Activated CD8-positive, alpha-beta T cell treated with anti-CD3 and anti-CD28 coated beads for 36 hours (primary cell): ENCODE measurements at regions not wholly inside any gene's neighbourhood (a gene's known extent, or its start where the extent isn't known, plus 50 kb on each side); places are given as distances from the start of the nearest gene placed in this dataset.

Experiments
- ATAC-seq: fragments of 200-7000 bp; cut with Tn5 transposase; one replicate; pipeline ENCODE4 v1.10.0; 2021; ENCODE audit warnings: mild to moderate bottlenecking, moderate library complexity
- CTCF ChIA-PET: fragments of 350-600 bp; sonication (Branson Sonifier 250); formaldehyde crosslinking; loops from one replicate; lab custom pipeline; 2021; ENCODE audit warnings: antibody characterized with exemption; lab: Charles Lee
- POLR2A ChIA-PET: fragments of 350-600 bp; sonication (Branson Sonifier 250); formaldehyde crosslinking; loops from one replicate; lab custom pipeline; 2021; ENCODE audit warnings: antibody characterized with exemption; lab: Charles Lee
- DNase-seq: peaks from one replicate; pipeline ENCODE4 v3.0.0-alpha.2; 2020
- H3K27ac Mint-ChIP-seq: one replicate; pipeline ENCODE4 v1.8.0; 2021; ENCODE audit warnings: mild to moderate bottlenecking, mixed read lengths
- H3K27me3 Mint-ChIP-seq: one replicate; pipeline ENCODE4 v1.8.0; 2021; ENCODE audit warnings: mixed read lengths
- H3K36me3 Mint-ChIP-seq: one replicate; pipeline ENCODE4 v1.8.0; 2021; ENCODE audit warnings: low read depth, mixed read lengths
- H3K4me1 Mint-ChIP-seq: one replicate; pipeline ENCODE4 v1.8.0; 2021; ENCODE audit warnings: low read depth, mixed read lengths
- H3K4me3 Mint-ChIP-seq: one replicate; pipeline ENCODE4 v1.8.0; 2021; ENCODE audit warnings: mild to moderate bottlenecking, moderate library complexity, mixed read lengths
- H3K9me3 Mint-ChIP-seq: one replicate; pipeline ENCODE4 v1.8.0; 2021; ENCODE audit warnings: mixed read lengths
- intact Hi-C: fragments of 100-400 bp; cut with micrococcal nuclease; formaldehyde crosslinking; loops from one replicate; pipeline ENCODE4 v1.10.0; 2022
- TF ChIP-seq, protein P1 (sequence below): fragments of 200-600 bp; IDR thresholded peaks from one replicate; pipeline ENCODE4 v1.8.0; 2022; ENCODE audit warnings: antibody characterized with exemption, mild to moderate bottlenecking

DNA sequence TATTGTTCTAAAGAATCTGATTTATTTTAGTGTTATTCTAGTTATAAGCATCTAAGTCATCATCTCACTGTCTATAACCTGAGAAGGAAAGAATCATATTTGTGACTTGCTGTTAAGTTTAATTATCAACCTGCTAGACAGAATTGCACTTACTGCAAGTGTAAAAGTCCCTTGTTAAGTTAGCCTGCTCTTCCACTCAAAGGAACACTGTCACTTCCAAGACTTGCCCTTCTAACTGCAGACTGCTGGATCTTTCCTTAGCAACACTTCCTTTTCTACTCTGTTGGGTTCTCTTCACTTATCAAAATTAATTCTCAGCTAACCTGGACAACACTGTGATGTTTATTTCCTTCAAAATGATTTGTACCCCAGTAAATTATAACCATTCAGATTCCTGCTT, 323.2 kb upstream of the TFPI start:
- intact Hi-C loops: no loop called here
- ChIA-PET POLR2A (no interaction called here), CTCF (no interaction called here)
- Mint-ChIP-seq H3K36me3 (no peaks in the 10 kb centered on the region), H3K4me3 (no peak overlapping the region), H3K27me3 (no peaks in the 10 kb centered on the region), H3K4me1 (no peaks in the 10 kb centered on the region), H3K27ac (no peak overlapping the region), H3K9me3 (peaks cover 1% of the 10 kb centered on the region)
- ATAC-seq: no peak
- TF ChIP-seq, protein P1, sequence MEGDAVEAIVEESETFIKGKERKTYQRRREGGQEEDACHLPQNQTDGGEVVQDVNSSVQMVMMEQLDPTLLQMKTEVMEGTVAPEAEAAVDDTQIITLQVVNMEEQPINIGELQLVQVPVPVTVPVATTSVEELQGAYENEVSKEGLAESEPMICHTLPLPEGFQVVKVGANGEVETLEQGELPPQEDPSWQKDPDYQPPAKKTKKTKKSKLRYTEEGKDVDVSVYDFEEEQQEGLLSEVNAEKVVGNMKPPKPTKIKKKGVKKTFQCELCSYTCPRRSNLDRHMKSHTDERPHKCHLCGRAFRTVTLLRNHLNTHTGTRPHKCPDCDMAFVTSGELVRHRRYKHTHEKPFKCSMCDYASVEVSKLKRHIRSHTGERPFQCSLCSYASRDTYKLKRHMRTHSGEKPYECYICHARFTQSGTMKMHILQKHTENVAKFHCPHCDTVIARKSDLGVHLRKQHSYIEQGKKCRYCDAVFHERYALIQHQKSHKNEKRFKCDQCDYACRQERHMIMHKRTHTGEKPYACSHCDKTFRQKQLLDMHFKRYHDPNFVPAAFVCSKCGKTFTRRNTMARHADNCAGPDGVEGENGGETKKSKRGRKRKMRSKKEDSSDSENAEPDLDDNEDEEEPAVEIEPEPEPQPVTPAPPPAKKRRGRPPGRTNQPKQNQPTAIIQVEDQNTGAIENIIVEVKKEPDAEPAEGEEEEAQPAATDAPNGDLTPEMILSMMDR: no peak
- DNase-seq: no peak

DNA sequence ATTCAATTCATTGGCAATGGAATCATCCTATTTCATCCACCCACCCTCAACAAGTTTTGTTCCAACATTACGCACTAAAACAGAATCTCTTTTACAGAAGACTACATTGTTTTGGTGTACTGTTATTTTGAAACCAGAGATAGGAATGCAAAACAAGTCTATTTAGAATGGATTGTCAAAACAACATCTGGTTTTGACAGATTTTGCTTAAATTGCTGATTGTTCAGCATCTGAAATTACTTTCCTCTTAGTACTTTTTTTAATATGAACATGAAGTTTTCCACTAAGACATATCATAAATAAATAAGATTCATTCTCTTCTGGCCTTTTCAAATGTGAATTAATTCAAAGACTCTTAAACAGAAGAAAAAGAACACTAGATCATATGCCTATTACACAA, 323.9 kb upstream of the TFPI start:
- POLR2A ChIA-PET: no interaction called here
- CTCF ChIA-PET: no interaction called here
- no peaks in the 10 kb centered on the region for H3K4me1 Mint-ChIP-seq
- H3K36me3 Mint-ChIP-seq: no peaks in the 10 kb centered on the region
- TF ChIP-seq, protein P1: no peak
- DNase-seq (no peak), ATAC-seq (no peak)
- no peak overlapping the region for H3K27ac Mint-ChIP-seq
- no peak overlapping the region for H3K4me3 Mint-ChIP-seq
- no peaks in the 10 kb centered on the region for H3K27me3 Mint-ChIP-seq
- intact Hi-C loops: no loop called here
- peaks cover 1% of the 10 kb centered on the region for H3K9me3 Mint-ChIP-seq

DNA sequence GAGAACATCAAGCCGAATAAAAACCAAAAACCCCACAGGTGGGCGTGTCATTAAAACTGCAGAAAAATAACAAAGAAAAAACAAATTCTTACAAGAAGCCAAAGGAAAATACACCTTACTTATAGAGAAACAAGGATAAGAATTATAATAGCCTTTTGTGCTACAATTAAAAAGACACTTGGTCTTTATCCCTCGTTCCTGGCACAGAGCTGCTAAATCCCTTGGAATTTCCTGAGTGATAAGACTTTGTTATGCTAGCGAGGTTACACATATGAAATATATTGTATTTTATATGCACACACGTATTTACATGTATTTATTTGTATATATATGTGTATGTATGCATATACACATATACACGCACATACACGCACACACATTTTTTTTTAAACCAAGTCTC, 325.3 kb upstream of the TFPI start:
- ATAC-seq: no peak
- Mint-ChIP-seq H3K27me3 (no peaks in the 10 kb centered on the region), H3K9me3 (peaks cover 1% of the 10 kb centered on the region), H3K36me3 (no peaks in the 10 kb centered on the region), H3K27ac (no peak overlapping the region), H3K4me1 (no peaks in the 10 kb centered on the region), H3K4me3 (no peak overlapping the region)
- TF ChIP-seq, protein P1: no peak
- intact Hi-C loops: no loop called here
- ChIA-PET POLR2A (no interaction called here), CTCF (no interaction called here)
- DNase-seq: no peak

DNA sequence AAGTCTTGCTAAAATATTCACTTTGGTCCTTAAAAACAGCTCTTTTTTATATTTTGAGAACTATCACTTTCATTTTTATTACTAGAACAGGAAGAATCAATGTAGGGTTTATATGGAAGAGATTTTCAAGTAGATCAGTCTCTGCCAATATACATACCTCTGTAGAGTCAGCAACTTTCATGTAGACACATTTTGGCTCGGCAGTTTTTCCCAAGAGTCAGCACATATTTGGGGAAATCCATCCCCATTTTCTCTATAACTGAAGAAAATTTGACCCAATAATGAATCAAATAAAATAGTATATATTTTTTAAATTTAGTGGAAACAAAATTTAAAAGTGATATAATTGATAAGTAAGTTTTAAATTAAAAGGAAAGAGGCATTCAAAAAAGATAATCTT, 329.8 kb upstream of the TFPI start:
- no peak overlapping the region for H3K27ac Mint-ChIP-seq
- no peaks in the 10 kb centered on the region for H3K4me1 Mint-ChIP-seq
- DNase-seq (no peak), ATAC-seq (no peak)
- no peaks in the 10 kb centered on the region for H3K9me3 Mint-ChIP-seq
- POLR2A ChIA-PET: no interaction called here
- CTCF ChIA-PET: no interaction called here
- no peaks in the 10 kb centered on the region for H3K36me3 Mint-ChIP-seq
- TF ChIP-seq, protein P1: no peak
- intact Hi-C loops: no loop called here
- no peak overlapping the region for H3K4me3 Mint-ChIP-seq
- H3K27me3 Mint-ChIP-seq: peaks cover 2% of the 10 kb centered on the region

DNA sequence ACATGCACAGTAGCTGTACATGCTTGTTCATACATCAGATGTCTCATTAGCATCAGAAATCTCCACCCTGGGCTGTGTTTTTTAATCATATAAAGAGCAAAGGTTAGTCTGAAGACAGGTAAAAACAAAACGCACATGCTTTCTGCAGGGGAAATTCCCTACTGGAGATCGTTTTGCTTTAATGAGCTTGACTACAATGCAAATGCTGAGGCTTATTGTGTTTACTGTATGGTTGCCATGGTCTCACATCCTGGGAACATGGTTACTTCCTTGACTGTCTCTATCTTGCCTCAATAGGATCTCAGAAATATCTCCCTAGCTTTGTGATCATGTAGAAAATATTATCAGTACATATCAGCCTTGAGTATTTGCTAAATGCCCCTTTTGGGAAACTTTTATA, 336.5 kb upstream of the TFPI start:
- TF ChIP-seq, protein P1: no peak
- H3K27me3 Mint-ChIP-seq: peaks cover 2% of the 10 kb centered on the region
- CTCF ChIA-PET: no interaction called here
- no peak for ATAC-seq
- H3K27ac Mint-ChIP-seq: no peak overlapping the region
- no peaks in the 10 kb centered on the region for H3K36me3 Mint-ChIP-seq
- no peaks in the 10 kb centered on the region for H3K4me1 Mint-ChIP-seq
- intact Hi-C loops: no loop called here
- H3K9me3 Mint-ChIP-seq: no peaks in the 10 kb centered on the region
- POLR2A ChIA-PET: no interaction called here
- DNase-seq: no peak
- H3K4me3 Mint-ChIP-seq: no peak overlapping the region
